ENCODE measurements at regions not wholly inside any gene's neighbourhood (a gene's known extent, or its start where the extent isn't known, plus 50 kb on each side); places are given as distances from the start of the nearest gene placed in this dataset.

GRCh38 chr4:34723605-34724004 lies 1520.7 kb downstream of the ARAP2 start:
- H3K79me2 ChIP-seq (ENCODE audit: insufficient read depth, low read length) = no peaks in the 10 kb centered on the region
- H3K27ac Mint-ChIP-seq = no peak overlapping the region
- H3K27me3 Mint-ChIP-seq (ENCODE audit: low read depth in 3 of 3) = peaks cover 0 to 1% (median 0%) of the 10 kb centered on the region in 3 donors
- H2AFZ ChIP-seq (ENCODE audit: insufficient read depth, low read depth, low read length, poor library complexity, severe bottlenecking) = no peak overlapping the region
- H3K4me2 ChIP-seq (replicated peaks; ENCODE audit: extremely low read depth, low read length, poor library complexity, severe bottlenecking) = no peak overlapping the region
- no peaks in the 10 kb centered on the region for H3K36me3 Mint-ChIP-seq
- H3K27me3 ChIP-seq (ENCODE audit: control insufficient read depth in 2 of 2, insufficient read depth in 2 of 2, low read length in 2 of 2) = no peaks in the 10 kb centered on the region
- intact Hi-C loops (cut with micrococcal nuclease) = no loop called here
- H4K20me1 ChIP-seq (ENCODE audit: insufficient read depth, low read length) = no peaks in the 10 kb centered on the region
- H3K4me1 Mint-ChIP-seq = no peaks in the 10 kb centered on the region
- H3K27ac ChIP-seq (ENCODE audit: low read depth in 1 of 2, low read length in 2 of 2) = no peak overlapping the region
- no peaks in the 10 kb centered on the region for H3K9me3 Mint-ChIP-seq
- DNase-seq = no peak
- H3K9ac ChIP-seq (ENCODE audit: insufficient read depth, low read length, poor library complexity, severe bottlenecking) = no peak overlapping the region
- WGBS (ENCODE audit: insufficient coverage) = no CpG with 5 or more reads among the region's 1 CpG
- H3K4me1 ChIP-seq (ENCODE audit: control insufficient read depth in 1 of 2, insufficient read depth in 2 of 2, low read length in 2 of 2) = no peaks in the 10 kb centered on the region
- no peak overlapping the region for H3K4me3 Mint-ChIP-seq
- no peak overlapping the region for H3K4me3 ChIP-seq (replicated peaks in 1 of 3; ENCODE audit: low read depth in 2 of 3, low read length in 3 of 3)
- H3K36me3 ChIP-seq (replicated peaks in 1 of 2; ENCODE audit: control insufficient read depth in 1 of 2, insufficient read depth in 2 of 2, low read length in 2 of 2) = no peaks in the 10 kb centered on the region
- no peaks in the 10 kb centered on the region for H3K9me3 ChIP-seq (replicated peaks in 1 of 2; ENCODE audit: control insufficient read depth in 1 of 2, insufficient read depth in 1 of 2, low read length in 2 of 2)
- no peak for TF ChIP-seq CTCF (IDR thresholded peaks at IDR 0.05)

DNA sequence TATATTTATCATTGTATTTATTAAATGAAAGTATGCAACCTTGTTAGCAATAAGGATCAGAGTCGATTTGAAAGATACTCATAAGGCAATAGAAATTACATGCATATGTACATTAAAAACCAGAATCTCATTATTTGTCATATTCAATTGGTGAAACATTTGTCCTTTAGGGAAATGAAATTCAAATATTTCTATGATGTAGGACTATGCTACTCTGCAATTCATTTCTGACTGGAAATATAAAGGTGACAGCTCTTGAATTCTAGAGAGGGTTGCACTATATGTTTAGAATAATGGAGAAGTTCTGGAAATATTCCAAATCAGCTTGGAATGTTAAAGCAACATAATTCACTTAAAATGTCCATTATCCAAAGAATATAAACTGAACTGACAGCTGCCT lies 1519.8 kb downstream of the ARAP2 start:
- WGBS (ENCODE audit: insufficient coverage) = no CpG with 5 or more reads among the region's 1 CpG
- H3K9me3 ChIP-seq (replicated peaks in 1 of 2; ENCODE audit: control insufficient read depth in 1 of 2, insufficient read depth in 1 of 2, low read length in 2 of 2) = no peaks in the 10 kb centered on the region
- H4K20me1 ChIP-seq (ENCODE audit: insufficient read depth, low read length) = no peaks in the 10 kb centered on the region
- no peak overlapping the region for H3K4me3 ChIP-seq (replicated peaks in 1 of 3; ENCODE audit: low read depth in 2 of 3, low read length in 3 of 3)
- H3K4me1 Mint-ChIP-seq = no peaks in the 10 kb centered on the region
- H3K4me1 ChIP-seq (ENCODE audit: control insufficient read depth in 1 of 2, insufficient read depth in 2 of 2, low read length in 2 of 2) = no peaks in the 10 kb centered on the region
- DNase-seq = no peak
- no peaks in the 10 kb centered on the region for H3K79me2 ChIP-seq (ENCODE audit: insufficient read depth, low read length)
- H3K9ac ChIP-seq (ENCODE audit: insufficient read depth, low read length, poor library complexity, severe bottlenecking) = no peak overlapping the region
- no peak overlapping the region for H3K27ac Mint-ChIP-seq
- H3K9me3 Mint-ChIP-seq = no peaks in the 10 kb centered on the region
- intact Hi-C loops (cut with micrococcal nuclease) = no loop called here
- TF ChIP-seq CTCF (IDR thresholded peaks at IDR 0.05) = no peak
- H3K27ac ChIP-seq (ENCODE audit: low read depth in 1 of 2, low read length in 2 of 2) = no peak overlapping the region
- H2AFZ ChIP-seq (ENCODE audit: insufficient read depth, low read depth, low read length, poor library complexity, severe bottlenecking) = no peak overlapping the region
- H3K36me3 ChIP-seq (replicated peaks in 1 of 2; ENCODE audit: control insufficient read depth in 1 of 2, insufficient read depth in 2 of 2, low read length in 2 of 2) = no peaks in the 10 kb centered on the region
- H3K27me3 Mint-ChIP-seq (ENCODE audit: low read depth in 3 of 3) = peaks cover 0 to 1% (median 0%) of the 10 kb centered on the region in 3 donors
- H3K27me3 ChIP-seq (ENCODE audit: control insufficient read depth in 2 of 2, insufficient read depth in 2 of 2, low read length in 2 of 2) = no peaks in the 10 kb centered on the region
- H3K4me2 ChIP-seq (replicated peaks; ENCODE audit: extremely low read depth, low read length, poor library complexity, severe bottlenecking) = no peak overlapping the region
- no peaks in the 10 kb centered on the region for H3K36me3 Mint-ChIP-seq
- no peak overlapping the region for H3K4me3 Mint-ChIP-seq
